HL-60 (cell line): ENCODE measurements at regions not wholly inside any gene's neighbourhood (a gene's known extent, or its start where the extent isn't known, plus 50 kb on each side); places are given as distances from the start of the nearest gene placed in this dataset.

ENCODE experiments used
- DNase-seq, 2 experiments: peaks; one replicate each; pipeline ENCODE4 v3.0.0-alpha.2; 2010 to 2020; ENCODE audit warnings: low read depth in 1 of 2, low spot score in 1 of 2
- H3K27ac ChIP-seq: fragments of 250-450 bp; sonication (Bioruptor Pico); replicated peaks from 2 replicates; pipeline ENCODE4 v1.5.1; 2020; ENCODE audit warnings: mild to moderate bottlenecking, moderate library complexity
- H3K27me3 ChIP-seq: fragments of 250-450 bp; sonication (Bioruptor Pico); 2 replicates; pipeline ENCODE4 v1.5.1; 2021; ENCODE audit warnings: mild to moderate bottlenecking, moderate library complexity; ENCODE audit not compliant: insufficient read depth, poor library complexity, severe bottlenecking
- H3K4me3 ChIP-seq: replicated peaks from 2 replicates; pipeline ENCODE4 v1.5.1; 2011; ENCODE audit warnings: mild to moderate bottlenecking, control low read depth, low read length; ENCODE audit not compliant: insufficient read depth
- CTCF ChIP-seq: IDR thresholded peaks from one replicate; pipeline ENCODE4 v1.5.1; 2011; ENCODE audit warnings: low read length, control low read depth, inconsistent platforms; ENCODE audit not compliant: insufficient read depth
- GABPA ChIP-seq: IDR thresholded peaks from 2 replicates; pipeline ENCODE4 v1.6.1; 2012; ENCODE audit warnings: low read depth
- POLR2AphosphoS5 ChIP-seq: IDR thresholded peaks from 2 replicates; pipeline ENCODE4 v1.6.1; 2012; ENCODE audit warnings: low read depth
- REST ChIP-seq: IDR thresholded peaks from 2 replicates; pipeline ENCODE4 v1.6.1; 2012; ENCODE audit warnings: low read depth; ENCODE audit not compliant: insufficient replicate concordance
- SPI1 ChIP-seq: IDR thresholded peaks from 2 replicates; pipeline ENCODE4 v1.6.1; 2012; ENCODE audit warnings: low read depth, mild to moderate bottlenecking, borderline replicate concordance

GRCh38 chrX:39158801-39159657, 357.8 kb downstream of the MID1IP1 start:
- DNase-seq, result peak in 1 of 2 experiments; percentile 17

GRCh38 chrX:39159921-39160507, 358.8 kb downstream of the MID1IP1 start:
- DNase-seq, result no peak
- no peak for TF ChIP-seq SPI1
- TF ChIP-seq GABPA, result no peak
- no peak for TF ChIP-seq POLR2AphosphoS5
- no peak for TF ChIP-seq CTCF
- TF ChIP-seq REST, result no peak
- Histone ChIP-seq H3K4me3 (no peak overlapping the region), H3K27me3 (peaks cover 6% of the 10 kb centered on the region), H3K27ac (no peak overlapping the region)

More at GRCh38 chrX:39158801-39159657, 357.8 kb downstream of the MID1IP1 start:
- Histone ChIP-seq H3K27me3 (peaks cover 6% of the 10 kb centered on the region), H3K27ac (no peak overlapping the region), H3K4me3 (no peak overlapping the region)
- TF ChIP-seq POLR2AphosphoS5 (no peak), REST (no peak), SPI1 (no peak), CTCF (no peak), GABPA (no peak)

- DNase-seq, result peak in 1 of 2 experiments; percentile 43
- no peak overlapping the region for H3K4me3 ChIP-seq
- TF ChIP-seq GABPA (no peak), SPI1 (no peak), POLR2AphosphoS5 (no peak), REST (no peak), CTCF (no peak)
- H3K27me3 ChIP-seq, result peaks cover 6% of the 10 kb centered on the region
- H3K27ac ChIP-seq, result no peak overlapping the region
Observed at GRCh38 chrX:39161611-39162255, 360.5 kb downstream of the MID1IP1 start.
